NCI-H1105 (cell line): ENCODE measurements at regions not wholly inside any gene's neighbourhood (a gene's known extent, or its start where the extent isn't known, plus 50 kb on each side); places are given as distances from the start of the nearest gene placed in this dataset.
"Not testable (repeated sequence)": the region's sequence is repeated elsewhere in the genome, so short reads cannot be mapped to it uniquely, and the experiment has no call there.

ENCODE experiments used
- DNase-seq: peaks from one replicate; lab custom pipeline; 2025; lab: John Stamatoyannopoulos, UW

DNA sequence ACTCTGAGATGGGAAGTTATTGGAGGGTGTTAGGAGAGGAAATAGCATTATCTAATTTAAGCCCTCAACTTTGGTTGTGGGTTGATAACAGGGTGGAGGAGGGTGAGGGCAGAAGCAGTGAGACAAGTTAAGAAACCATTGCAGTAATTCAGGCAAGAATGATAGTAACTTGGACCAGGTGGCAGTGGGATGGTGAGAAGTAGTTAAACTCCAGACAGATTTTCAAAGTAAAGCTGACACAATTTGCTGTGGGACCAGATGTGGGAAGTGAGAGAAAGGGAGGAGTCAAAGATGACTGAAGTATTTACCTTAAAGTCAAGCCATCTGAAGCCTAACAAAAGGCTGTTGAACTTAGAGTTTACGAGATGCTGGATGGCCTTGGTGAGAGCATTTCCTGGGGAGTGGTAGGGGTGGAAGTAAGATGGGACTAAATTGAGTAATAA, 163.2 kb upstream of the KLF7 start:
- DNase-seq: no peak

- DNase-seq: no peak
Measured at GRCh38 chr2:207330912-207331311, 165.2 kb upstream of the KLF7 start.

- no peak for DNase-seq
Measured at GRCh38 chr2:207331674-207332073, 165.9 kb upstream of the KLF7 start.

DNA sequence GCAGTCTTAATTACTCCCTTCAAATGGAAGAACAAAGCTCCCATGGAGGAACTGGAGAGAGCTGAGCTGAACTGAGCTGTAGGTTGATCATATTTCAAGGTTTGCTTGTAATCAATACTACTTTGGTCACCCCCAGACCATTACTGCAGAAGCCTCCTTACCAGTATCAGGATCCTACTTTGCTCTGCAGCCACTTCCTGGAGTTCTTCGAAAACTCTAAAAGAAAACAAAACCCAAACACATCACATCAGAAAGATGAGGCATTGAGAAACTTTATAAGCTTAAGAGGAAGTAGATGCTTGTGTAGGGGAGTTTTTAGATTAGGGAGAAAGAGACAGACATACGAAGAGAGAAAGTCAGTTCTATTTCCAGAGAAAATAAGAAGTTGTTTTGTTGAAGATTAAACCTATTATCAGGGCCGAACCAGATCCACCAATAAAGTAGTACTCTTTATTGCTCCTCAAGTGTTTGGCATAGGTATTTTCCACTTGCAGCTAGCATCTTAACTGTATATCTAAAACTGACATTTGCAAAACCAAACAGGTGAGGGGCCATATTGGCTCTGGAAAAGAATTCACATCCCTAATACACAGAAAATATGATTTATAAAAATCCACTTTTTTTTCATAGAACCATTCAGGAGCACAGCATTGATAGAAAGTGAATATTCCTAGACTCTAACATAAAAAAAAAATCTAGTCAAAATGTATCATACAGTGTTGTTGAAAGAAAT, 166.9 kb upstream of the KLF7 start:
- no peak for DNase-seq

GRCh38 chr2:207333599-207334300, 168.0 kb upstream of the KLF7 start:
- no peak for DNase-seq

- no peak for DNase-seq
Measured at GRCh38 chr2:207334301-207334623, 168.5 kb upstream of the KLF7 start.

DNA sequence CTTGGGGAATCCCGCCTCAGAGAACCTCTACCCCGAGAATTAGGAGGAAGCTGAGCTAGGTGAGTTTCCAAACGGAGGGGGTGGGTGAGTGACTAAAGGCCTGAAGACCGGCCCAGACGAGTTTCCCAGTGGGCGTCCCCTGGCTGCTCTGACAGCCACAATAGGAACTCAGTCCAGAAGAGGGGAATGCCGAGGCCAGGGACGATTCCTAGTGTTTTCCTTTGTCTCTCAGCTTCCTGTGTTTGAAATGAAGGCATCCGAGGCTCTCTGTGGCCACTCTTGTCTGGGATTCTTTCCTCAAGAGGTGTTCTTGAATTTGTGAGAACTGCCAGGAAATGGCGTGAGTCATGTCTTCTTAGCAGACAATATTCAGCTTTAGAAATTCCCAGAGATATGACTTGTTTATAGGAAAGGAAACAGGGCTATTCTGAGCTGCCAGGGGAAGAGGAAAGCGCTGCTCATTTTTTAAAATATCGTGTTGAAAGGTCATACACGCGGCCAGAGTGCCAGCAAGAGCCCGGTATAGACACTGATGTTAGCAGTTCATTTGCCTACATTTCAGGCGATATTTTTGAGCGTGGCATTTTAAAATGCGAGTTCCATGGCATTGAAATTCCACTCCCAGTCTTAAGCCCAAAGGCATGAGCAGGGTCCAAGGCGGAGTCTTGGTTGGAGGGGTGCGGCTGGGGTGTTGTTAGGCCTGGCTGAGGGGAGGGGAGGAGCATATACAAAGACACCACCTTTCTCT, 169.1 kb upstream of the KLF7 start:
- no peak for DNase-seq

DNA sequence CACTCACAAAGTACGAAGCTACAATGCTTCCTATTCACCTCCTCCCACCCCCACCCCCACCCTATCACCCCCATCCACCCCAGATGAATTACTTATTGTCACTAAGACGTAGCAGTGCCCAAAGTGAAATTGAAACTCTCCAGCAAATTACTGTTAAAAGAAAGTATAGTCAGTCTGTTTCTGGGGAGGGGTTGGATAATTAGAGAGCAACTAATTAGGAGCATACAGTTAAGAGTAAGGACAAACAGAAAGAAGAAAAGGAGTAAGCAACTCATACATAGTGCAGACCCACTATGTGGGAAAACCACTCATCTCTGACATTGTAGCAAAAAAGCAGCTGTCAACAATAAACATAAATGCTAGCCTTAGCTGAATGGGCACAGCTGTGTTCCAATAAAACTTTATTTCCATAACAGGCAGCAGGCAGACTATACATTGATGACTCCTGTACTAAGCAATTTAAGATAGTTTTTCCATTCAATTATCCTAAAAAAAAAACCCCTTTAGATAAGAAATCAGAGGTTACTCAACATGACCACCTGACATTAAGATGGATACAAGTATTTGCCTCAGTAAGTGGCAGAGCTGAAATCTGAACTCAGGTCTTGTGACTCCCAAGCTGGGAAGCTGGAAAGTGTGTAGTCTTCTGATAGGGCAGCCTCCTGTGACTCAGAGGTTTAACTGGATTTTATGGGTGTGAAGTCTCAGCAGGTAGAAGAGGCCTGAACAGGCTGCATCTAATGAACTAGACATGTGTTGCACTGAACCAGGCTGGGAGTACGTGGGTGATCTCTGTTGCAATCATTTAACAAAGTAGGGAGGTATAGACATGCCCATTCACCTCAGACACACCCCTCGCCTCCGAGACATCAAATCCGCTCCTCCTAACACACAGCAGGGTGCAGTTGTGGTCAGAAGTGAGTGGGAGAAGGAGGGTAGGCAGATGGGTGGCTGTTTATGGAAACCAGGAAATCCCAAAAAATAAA, 171.8 kb upstream of the KLF7 start:
- no peak for DNase-seq

- no peak for DNase-seq
Measured at GRCh38 chr2:207338220-207338607, 172.5 kb upstream of the KLF7 start.

GRCh38 chr2:207338610-207339009, 172.9 kb upstream of the KLF7 start:
- DNase-seq: no peak

- DNase-seq: no peak
Measured at GRCh38 chr2:207341112-207341750, 175.5 kb upstream of the KLF7 start.

DNA sequence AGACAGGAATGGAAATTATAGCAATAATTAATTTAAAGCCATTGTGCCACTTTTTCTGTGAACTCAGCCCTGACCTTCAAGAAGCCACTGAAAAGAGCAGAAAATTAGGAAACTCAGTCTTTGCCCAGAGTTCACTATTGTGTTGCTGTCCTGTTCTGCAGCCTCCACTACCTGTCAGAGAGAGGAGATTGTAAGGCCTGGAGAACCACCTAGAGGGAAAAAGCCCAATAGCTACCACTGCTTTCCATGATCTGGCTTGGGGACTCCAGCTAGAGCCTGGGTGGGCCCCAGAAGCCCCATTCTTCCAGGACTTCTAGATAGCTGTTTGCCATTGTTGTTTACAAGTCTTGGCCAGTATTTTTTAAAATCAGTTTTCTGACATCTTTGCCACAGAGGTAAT, 176.1 kb upstream of the KLF7 start:
- DNase-seq: no peak

GRCh38 chr2:207344596-207345394, 179.0 kb upstream of the KLF7 start:
- not testable (repeated sequence) for DNase-seq

GRCh38 chr2:207351171-207351570, 178.6 kb upstream of the CREB1 start:
- DNase-seq: no peak

- DNase-seq: no peak
Measured at GRCh38 chr2:207352978-207353671, 176.6 kb upstream of the CREB1 start.

DNA sequence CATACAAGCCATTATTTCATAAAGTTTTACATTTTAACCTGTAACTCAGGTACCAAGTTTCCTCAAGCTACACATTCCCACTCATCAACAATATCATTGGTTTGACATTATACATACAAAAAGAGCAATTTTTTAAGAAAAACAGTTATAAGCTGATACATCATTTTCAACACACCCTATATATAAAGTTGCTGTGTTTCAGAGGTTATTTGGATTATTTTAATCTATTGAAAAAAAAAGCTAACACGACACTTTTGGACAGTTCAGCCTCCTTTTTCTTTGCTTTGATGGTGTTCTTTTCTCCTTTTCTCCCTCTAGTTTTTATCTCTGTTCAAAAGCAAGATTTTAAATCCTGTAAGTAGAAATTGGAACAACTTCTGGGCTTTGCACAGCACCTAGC, 175.9 kb upstream of the CREB1 start:
- no peak for DNase-seq

DNA sequence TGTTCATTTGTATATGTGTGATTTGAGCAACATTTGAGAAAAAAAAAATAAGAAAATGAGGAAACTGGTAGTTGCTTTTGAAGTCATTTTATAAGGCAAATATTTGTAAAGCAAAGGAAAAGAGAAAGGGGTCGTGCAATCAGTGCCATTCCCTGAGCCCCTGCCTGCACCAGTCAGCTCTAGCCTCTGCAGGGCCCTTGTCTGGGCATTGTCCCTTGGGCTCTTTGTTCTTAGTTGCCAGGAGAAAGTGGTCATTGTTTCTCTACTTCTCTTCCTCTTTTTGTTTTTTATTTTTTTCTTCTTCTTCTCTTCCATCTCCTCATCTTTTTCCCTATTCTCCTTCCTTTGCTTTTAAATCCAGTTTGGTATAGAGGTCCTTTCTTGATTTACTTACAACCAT, 175.3 kb upstream of the CREB1 start:
- no peak for DNase-seq

- DNase-seq: no peak
Measured at GRCh38 chr2:207356567-207356966, 173.2 kb upstream of the CREB1 start.

DNA sequence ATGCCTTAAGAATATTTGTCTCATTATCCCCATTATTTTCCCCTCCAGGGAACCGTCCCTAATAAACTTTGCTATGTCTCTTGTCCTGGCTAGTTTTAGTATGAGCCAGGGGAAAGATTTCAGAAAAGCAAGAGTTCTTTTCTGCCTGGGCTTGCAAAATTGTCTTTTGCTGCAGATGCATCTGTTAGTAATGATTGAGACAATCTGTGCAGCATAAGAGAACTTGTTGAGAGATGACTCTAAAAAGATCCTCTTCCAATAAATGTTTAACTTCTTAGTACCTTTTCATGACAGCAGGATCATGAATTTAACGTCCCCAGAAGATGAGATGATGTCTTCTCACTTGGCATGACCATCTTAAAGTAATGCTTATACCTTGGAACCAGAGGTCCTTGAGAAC, 172.5 kb upstream of the CREB1 start:
- no peak for DNase-seq

DNA sequence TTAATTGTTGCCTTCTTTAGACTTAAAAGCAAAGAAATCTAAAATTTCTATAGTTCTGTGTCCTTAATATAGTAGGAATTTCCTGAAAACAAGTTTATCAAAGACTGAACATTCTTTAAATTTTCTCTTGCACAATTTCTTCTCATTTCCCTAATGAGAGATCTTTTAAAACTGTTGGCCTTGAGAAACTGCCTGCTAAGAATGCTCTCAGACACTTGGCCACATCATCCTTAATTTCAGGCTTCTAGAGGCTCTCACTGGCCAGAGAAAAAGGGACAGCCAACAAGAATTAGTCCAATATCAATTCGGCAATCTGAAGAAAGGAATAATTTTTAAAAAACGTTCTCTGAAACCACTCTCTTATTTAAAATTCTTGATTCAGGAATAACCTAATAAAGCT, 167.0 kb upstream of the CREB1 start:
- DNase-seq: no peak
